ENCODE measurements at regions not wholly inside any gene's neighbourhood (a gene's known extent, or its start where the extent isn't known, plus 50 kb on each side); places are given as distances from the start of the nearest gene placed in this dataset.
"Not testable (repeated sequence)": the region's sequence is repeated elsewhere in the genome, so short reads cannot be mapped to it uniquely, and the experiment has no call there.

DNA sequence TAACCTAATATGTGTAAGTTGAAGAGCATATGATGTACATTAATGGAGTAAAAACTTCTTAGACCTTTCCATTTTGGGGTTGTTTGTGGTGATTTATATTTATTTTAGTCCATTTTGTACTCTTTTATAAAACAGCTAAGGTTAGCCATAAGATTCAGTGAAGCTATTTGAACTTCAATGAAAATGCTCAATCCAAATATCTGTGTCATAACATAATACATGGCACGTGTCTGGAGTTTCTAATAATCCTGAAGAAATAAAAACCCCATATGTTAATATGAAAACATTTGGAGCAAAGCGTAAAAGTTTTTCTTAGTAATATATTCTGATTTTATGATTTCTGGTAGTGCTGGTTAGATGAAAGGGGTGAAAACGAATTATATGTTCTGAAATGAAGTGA lies 1729.7 kb downstream of the PCDH9 start:
- no peak for DNase-seq (ENCODE audit: low read depth)

DNA sequence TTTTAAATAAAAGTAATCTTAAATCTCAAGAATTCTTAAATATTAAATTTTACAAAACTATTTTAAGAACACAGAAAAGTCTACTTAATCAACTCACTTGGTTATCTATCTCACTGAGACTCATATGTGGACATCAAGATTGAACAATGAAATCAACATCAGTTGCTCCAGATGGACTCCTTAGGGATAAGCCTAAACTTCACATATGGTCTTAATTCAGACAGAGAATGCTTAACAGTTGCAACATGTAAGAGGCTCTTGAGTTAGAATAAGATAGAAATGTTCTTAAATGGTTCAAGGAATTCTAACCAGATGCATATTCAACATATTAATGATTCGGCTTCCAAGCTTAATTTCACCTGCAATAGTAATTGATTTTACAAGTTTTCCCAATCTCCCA lies 1730.9 kb downstream of the PCDH9 start:
- no peak for DNase-seq (ENCODE audit: low read depth)

DNA sequence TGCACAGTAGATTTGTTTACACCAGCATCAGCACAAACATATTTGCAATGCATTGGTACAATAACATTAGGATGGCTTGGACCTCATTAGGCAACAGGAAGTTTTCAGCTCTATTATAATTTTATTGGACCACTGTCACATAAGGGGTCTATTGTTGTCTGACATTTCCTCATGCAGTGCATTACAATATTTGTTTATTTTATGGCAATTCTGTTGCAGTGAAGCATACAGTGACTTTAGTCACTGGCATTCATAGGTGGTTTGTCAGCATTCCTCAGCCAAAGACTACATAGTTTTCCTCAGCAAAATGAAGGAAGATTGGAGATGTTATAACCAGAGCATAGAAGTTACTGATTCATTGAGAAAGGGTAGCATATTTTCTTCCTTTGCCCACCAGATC lies 1732.9 kb downstream of the PCDH9 start:
- DNase-seq (ENCODE audit: low read depth), result peak; percentile 73

DNA sequence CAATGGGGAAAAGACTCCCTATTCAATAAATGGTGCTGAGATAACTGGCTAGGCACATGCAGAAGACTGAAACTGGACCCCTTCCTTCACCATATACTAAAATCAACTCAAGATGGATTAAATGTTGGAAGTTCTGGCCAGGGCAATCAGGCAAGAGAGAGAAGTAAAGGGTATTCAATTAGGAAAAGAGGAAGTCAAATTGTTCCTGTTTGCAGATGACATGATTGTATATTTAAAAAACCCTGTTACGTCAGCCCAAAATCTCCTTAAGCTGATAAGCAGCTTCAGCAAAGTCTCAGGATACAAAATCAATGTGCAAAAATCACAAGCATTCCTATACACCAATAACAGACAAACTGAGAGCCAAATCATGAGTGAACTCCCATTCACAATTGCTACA lies 1739.4 kb downstream of the PCDH9 start:
- not testable (repeated sequence) for DNase-seq (ENCODE audit: low read depth)

DNA sequence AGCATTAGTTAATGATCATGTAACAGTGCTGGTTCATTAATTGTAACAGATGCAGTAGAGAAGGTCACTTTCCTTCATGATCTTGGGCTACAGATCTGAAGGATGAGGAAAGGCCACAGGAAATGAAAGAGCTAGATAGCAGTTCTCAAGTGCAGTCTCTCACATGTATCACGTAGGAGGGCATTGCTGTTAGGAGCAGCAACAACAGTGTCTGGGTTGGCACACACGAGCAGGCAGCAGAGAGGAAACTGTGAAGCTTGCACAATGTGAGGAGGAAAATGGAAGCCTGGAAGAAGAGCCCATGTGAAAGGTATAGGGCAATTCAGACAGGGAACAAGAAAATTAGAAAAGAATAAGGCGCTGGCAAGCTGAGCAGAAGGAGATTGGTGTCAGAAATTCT lies 1741.5 kb downstream of the PCDH9 start:
- DNase-seq (ENCODE audit: low read depth), result no peak

DNA sequence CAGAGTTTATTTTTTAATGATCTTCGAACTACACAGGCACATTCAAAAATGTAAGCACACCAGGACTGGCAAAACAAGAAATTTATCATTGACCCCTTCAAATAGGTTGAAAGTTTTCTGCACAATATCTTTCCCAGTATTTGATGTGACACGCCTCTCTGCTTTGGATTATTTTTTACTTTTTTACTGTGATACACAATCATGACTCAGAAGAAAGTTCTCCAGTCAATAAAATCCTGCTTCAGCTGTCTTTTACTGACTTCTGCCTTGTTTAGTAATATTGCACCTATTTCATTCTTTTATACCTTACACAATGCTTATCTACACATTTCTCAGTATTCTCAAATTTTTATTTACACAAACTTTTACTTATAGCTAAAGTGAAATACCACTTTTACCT lies 1750.4 kb downstream of the PCDH9 start:
- no peak for DNase-seq (ENCODE audit: low read depth)

DNA sequence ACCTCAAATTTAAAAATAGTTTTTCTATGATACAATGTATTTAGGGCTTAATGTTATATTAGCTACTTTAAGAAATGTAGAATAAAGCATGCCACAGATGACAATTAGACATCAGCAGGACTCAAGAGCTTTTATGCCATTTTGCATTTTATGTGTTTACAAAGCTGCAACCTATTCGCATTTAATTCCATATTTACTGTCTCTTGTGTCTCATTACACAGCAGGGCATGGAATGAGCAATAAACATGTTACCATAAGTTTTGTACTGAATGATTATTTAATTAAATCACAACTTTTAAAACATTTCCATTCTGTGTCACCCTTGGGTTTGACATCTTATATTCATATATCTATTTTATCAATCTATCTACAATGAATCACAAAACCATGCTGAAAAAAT lies 1756.9 kb downstream of the PCDH9 start:
- DNase-seq (ENCODE audit: low read depth), result no peak

DNA sequence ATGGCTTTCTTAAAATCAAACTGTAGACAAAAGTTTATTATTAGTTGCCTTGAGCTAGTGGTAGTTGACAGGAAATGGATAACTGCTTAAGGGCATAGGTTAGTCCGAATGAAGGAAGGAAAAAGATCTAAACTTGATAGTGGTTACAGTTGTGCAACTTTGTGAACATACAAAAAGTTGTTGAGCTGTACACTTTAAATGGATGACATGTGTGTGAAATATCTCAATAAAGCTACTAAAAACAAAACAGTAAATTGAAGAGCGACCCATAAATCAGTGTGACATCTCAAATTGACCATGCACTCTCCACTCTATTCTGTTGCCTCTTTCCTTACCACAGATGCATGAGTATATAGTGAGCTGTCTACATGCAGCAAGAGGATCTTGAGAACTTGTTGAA lies 1757.8 kb downstream of the PCDH9 start:
- DNase-seq (ENCODE audit: low read depth), result no peak

DNA sequence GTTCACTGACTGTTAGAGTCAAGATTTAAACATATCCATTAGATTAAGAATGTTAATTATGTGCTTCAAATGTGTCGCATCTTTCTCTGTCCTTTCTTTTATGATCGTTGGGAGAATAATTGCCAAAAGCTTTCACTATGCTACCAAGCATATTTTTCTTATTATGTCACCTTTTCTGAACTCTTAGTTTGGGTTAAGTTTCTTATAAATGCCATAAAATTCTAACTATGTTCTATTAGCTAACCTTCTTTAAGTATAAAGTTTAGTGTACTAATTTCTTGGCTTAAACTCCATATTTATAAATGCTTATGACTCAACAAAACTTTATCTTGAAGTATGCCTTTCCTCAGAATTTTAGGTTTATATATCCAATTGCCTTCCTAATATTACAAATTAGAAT lies 1759.4 kb downstream of the PCDH9 start:
- DNase-seq (ENCODE audit: low read depth), result no peak

DNA sequence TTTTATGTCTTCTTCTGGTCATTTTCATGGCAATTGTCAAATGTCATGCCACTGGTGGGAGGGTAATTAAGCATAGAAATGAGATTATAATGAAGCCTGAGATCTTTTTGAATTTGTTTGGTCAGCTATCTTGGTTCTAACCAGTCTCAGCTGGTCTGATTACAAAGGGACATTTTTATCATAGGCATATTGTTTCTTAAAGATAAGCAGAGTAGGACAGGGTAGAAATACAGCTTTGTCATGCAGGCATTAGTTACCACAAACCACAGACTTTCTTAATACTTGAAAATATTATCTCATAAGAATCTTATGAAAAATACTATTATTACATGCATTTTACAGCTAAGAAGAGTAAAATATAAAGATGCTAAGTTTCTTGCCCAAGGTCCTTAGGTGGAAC lies 1761.5 kb downstream of the PCDH9 start:
- no peak for DNase-seq (ENCODE audit: low read depth)

DNA sequence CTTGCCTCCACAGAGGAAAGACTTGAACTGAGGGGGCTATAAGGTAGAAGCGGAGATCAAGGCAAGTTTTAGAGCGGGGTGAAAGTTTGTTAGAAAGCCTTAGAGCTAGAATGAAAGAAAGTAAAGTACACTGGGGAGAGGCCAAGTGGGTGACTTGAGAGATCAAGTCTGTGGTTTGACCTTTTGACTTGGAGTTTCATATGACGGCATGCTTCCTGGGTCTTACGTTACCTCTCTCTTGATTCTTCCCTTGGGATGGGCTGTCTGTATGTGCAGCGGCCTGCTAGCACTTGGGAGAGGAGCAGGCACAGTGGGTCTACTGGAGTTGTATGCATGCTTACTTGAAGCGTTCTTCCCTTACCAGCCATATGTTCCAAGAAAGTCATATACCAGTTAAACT lies 1768.5 kb downstream of the PCDH9 start:
- DNase-seq (ENCODE audit: low read depth), result no peak

DNA sequence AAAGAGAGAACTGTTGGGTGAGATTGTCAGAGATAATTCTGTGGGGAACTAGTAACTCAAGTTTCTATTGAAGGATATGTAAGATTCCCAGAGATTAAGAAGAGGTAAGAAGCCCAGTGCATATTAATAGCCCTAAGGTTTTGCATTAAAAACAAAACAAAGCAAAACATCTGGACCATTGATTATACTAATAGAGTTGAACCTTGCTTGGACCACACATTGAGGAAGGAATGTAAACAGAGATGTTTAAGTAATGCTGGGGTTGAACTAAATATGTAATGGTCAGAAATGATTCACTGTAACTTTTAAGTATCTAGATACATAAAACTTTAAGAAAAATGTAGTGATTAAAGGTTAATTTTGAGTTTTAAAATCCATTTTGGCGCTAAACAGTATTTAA lies 1770.0 kb downstream of the PCDH9 start:
- DNase-seq (ENCODE audit: low read depth), result no peak

DNA sequence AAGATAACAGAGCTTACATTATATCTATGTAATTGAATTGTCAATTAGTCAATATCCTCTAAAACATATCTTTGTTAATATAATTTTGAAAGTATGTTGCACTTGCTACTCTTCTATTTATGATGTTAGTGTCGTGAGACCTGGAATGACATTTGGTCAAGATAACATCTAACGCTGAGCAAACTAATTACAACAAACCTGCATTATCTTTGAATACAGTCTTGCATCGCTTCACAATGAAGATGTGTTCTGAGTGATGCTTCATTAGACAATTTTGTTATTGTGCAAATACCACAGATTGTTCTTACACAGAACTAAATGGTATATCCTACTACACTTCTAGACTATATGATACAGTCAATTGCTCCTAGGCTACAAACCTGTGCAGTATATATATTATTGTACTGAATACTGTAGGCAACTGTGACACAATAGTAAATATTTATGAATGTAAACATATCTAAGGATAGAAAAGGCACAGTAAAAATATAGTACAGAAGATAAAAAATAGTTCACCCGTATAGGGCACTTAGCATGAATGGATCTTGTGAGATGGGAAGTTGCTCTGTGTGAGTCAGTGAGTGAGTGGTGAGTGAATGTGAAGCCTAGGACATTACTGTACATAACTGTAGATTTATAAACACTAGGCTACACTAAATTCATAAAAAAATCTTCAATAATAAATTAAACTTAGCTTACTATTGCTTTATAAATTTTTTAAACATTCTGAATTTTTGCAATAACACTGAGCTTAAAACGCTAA lies 1773.8 kb downstream of the PCDH9 start:
- DNase-seq (ENCODE audit: low read depth), result no peak

DNA sequence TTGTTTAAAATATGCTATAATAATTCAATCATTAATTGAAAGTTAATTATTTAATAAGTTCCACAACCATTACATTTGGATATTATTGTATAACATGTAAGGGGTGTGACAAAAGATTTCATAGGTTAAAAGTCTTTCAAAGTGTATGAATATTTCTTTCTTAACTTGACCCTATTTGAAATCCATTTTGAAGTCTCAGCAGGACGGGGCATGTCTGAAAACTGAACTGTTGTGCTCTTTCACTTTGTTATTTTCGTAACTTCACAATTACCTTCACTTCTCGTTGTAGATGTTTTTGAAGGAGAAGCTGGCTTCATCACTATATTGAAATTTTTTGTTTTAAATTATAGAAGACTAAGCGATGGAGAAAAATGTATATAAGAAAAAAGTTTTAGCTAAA lies 1775.7 kb downstream of the PCDH9 start:
- DNase-seq (ENCODE audit: low read depth), result no peak

DNA sequence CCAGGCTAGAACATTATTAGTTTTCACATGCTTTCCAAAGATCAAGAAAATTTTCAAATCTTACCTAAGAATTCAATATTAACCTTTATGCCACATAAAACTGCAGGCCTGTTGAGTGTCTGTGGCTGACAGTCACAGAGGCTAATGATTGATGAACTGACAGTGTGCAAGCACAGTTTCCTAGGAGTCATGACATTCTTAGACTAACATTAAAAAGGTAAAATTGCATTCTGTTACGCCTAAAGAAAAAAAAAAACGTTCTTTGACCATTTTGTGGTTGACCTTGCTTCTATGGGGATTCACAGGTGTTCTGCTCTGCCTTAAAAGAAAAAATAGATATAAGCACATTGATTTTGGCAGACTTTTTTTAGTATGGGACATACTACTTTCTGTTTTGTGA lies 1776.2 kb downstream of the PCDH9 start:
- DNase-seq (ENCODE audit: low read depth), result no peak

DNA sequence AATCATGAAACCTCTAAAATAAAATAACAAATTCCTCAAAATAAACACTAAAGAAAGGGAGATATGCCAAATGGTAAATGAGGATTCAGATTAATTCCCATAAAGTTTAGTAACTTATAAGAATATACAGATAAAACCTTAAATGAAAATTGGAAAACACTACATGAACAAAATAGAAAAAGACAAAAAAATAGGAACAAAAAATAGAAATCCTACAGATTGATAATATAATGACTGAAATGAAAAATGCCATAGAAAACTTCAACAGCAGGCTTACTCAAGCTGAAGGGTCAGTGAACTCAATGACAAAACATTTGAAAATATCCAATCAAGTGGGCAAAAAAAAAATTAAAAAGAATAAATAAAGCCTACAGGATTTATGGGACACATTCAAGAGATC lies 1784.8 kb downstream of the PCDH9 start:
- DNase-seq (ENCODE audit: low read depth), result no peak

DNA sequence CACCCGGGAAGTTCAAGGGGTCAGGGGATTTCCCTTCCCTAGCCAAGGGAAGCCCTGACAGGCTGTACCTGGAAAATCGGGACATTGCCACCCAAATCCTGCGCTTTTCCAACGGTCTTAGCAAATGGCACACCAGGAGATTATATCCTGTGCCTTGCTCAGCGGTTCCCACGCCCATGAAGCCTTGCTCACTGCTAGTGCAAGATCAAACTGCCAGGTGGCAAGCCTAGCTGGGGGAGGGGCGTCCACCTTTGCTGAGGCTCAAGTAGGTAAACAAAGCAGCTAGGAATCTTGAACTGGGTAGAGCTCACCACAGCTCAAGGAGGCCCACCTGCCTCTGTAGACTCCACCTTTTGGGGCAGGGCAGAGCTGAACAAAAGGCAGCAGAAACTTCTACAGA lies 1794.5 kb downstream of the PCDH9 start:
- no peak for DNase-seq (ENCODE audit: low read depth)

DNA sequence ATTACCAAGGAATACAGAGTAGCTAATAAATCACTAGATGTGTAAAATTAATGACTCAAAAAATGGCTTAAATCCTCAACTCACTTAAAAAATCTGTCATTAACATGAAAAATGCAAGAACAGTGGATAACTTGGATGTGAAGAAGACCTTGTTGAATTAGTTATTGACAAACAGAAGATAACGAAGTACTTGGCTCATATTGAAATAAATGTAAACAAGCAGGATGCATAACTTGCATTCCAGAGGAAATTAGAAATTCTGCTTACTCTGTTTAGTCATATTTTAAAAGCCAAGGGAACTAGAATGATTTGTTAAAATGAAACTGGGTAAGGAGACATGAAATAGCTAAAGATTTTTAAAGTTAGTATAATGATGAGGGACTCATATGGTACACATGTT lies 1812.2 kb downstream of the PCDH9 start:
- DNase-seq (ENCODE audit: low read depth), result no peak

DNA sequence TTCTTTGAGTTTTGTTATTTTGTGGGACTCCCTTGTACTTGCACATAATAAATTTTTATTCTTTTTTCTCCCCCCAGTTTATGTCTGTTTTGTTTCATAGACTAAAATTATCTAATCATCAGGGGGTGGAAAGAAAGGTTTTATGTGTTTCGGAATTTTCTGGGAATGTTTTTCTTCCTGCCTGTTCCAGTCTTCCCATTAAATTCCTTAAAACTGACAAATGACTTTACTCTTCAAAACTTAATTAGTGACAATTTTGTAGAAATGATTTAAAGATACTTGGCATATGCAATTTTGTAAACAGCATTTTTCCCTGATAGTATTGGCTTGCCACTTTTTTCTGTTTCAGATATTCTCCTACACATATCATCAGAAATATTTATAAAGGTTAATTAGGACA lies 1813.4 kb downstream of the PCDH9 start:
- DNase-seq (ENCODE audit: low read depth), result no peak

DNA sequence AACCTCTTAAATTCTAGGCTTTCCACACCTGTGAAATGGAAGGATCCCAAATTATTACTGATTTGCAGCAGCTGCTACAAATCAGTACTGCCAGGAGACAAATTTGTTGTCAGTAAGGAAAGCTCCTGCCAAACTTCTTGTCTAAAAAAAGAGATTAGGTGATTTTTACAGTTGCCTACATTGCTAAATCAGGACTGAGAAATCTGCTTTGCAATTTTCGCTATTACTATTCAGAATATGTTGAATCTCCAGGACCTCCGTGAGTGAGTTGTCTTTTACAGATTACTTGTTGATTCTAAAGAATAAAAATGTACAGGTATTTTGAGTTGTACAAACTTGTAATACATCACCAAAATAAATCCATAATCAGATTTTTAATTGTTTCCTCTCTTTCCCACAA lies 1815.9 kb downstream of the PCDH9 start:
- DNase-seq (ENCODE audit: low read depth), result no peak

DNA sequence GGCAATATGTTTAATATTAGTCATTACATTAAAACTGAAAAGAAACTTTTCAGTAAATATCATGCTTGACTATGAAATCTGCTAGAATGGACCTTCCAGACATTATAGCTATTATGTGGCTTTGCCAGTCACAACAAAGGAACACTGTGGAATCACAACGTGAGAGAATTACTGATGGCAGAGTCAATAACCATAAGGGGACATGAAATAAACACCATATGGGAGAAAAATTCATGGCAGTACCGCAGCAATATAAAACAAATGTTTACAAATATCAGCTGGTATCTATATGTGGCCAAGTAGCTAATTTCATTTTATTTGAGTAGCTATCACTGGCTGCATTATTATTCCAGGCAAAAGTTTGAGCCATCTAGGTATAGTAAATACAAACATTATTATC lies 1818.6 kb downstream of the PCDH9 start:
- no peak for DNase-seq (ENCODE audit: low read depth)

DNA sequence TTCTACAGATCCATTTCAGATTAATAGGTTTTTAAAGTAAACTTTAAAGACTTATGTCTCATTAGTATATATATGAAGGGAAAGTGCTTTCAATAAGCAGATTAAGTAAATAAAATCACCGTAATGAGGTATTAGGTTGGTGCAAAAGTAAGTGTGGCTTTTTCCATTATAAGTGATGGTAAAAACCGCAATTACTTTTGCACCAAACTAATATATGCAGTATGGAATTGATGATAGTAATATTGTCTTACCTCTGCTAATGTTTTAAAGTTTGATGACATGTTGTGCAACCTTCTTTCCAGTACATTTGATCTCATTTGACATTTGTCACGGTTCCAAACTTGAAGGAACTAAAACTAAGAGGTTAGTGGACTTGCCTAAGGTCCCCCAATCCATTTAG lies 1819.3 kb downstream of the PCDH9 start:
- DNase-seq (ENCODE audit: low read depth), result no peak

DNA sequence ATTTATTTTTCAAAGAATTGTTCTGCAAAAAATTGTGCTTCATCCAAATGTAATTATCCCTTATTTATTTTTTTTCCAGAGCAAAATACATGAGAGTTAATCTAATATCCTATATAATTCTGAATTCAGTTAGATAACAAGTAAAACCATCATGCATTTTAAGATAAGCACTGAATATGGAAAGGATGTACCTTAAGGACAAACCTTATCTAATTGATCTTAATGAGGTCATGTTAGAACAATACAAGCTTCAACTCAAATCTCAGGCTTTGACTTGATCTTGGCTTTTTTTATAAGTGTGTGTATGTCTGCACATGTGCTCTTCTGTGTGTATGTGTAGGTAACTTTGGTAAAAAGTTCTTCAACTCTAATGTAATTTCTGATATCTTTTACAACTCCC lies 1828.8 kb downstream of the PCDH9 start:
- DNase-seq (ENCODE audit: low read depth), result no peak

DNA sequence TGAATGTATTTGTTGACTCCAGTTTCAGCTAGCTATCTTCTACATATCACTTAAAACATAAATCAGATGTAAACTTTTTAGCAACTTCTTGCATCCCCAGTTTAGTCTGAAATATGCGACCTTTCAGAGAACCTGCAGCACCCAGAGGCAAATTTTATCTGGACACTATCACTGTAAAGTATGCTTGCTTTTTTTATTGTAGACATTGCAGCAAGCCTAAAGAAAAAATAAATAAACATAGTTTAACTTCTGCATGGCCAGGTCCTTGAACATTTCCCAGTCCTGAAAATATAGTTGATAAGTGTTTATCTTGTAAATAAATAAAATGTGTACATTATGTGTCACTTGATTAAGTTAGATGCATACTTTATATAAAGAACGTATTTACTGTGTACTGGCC lies 1829.4 kb downstream of the PCDH9 start:
- no peak for DNase-seq (ENCODE audit: low read depth)

Measured in renal cortical epithelial cell (primary cell).